ENCODE measurements at regions not wholly inside any gene's neighbourhood (a gene's known extent, or its start where the extent isn't known, plus 50 kb on each side); places are given as distances from the start of the nearest gene placed in this dataset.

GRCh38 chr9:90741036-90741435 lies 60.6 kb upstream of the SYK start:
- no peak overlapping the region for H3K27ac ChIP-seq

GRCh38 chr9:90737742-90738141 lies 63.9 kb upstream of the SYK start:
- no peak overlapping the region for H3K27ac ChIP-seq
- TF ChIP-seq CTCF (conservative IDR thresholded peaks at IDR 0.05) = no peak

More at GRCh38 chr9:90741036-90741435, 60.6 kb upstream of the SYK start:
- no peak for TF ChIP-seq CTCF (conservative IDR thresholded peaks at IDR 0.05)

GRCh38 chr9:90735952-90736351 lies 65.7 kb upstream of the SYK start:
- H3K27ac ChIP-seq = no peak overlapping the region
- TF ChIP-seq CTCF (conservative IDR thresholded peaks at IDR 0.05) = no peak

- TF ChIP-seq CTCF (conservative IDR thresholded peaks at IDR 0.05) = no peak
- no peak overlapping the region for H3K27ac ChIP-seq
These were observed 67.0 kb upstream of the SYK start for GRCh38 chr9:90734631-90735030.

- no peak overlapping the region for H3K27ac ChIP-seq
- TF ChIP-seq CTCF (conservative IDR thresholded peaks at IDR 0.05) = no peak
These were observed 72.3 kb upstream of the SYK start for GRCh38 chr9:90729351-90729750.

GRCh38 chr9:90727488-90727887 lies 74.1 kb upstream of the SYK start:
- H3K27ac ChIP-seq = no peak overlapping the region
- TF ChIP-seq CTCF (conservative IDR thresholded peaks at IDR 0.05) = no peak

GRCh38 chr9:90726215-90726614 lies 75.4 kb upstream of the SYK start:
- peak; percentile 31 for TF ChIP-seq CTCF (conservative IDR thresholded peaks at IDR 0.05)
- H3K27ac ChIP-seq = no peak overlapping the region

- no peak for TF ChIP-seq CTCF (conservative IDR thresholded peaks at IDR 0.05)
- H3K27ac ChIP-seq = no peak overlapping the region
These were observed 76.7 kb upstream of the SYK start for GRCh38 chr9:90724880-90725279.
